PFSK-1 (cell line): ENCODE measurements at regions not wholly inside any gene's neighbourhood (a gene's known extent, or its start where the extent isn't known, plus 50 kb on each side); places are given as distances from the start of the nearest gene placed in this dataset.

Source experiments
- POLR2AphosphoS5 ChIP-seq: IDR thresholded peaks from 2 replicates; pipeline ENCODE4 v1.6.1; 2012; ENCODE audit warnings: low read depth, mild to moderate bottlenecking, control low read depth, low read length, moderate library complexity
- REST ChIP-seq, 2 experiments: IDR thresholded peaks; 2 replicates each; pipeline versions ENCODE4 v1.6.1 to v1.8.0; 2011 to 2012; ENCODE audit warnings: low read depth in 2 of 2, low read length in 2 of 2, control low read depth in 1 of 2, inconsistent platforms in 1 of 2, mild to moderate bottlenecking in 1 of 2, moderate library complexity in 1 of 2; ENCODE audit not compliant: insufficient read depth in 1 of 2
- SIN3A ChIP-seq: IDR thresholded peaks from 2 replicates; pipeline ENCODE4 v1.6.1; 2012; ENCODE audit warnings: mild to moderate bottlenecking, low read length, moderate library complexity, borderline replicate concordance; ENCODE audit not compliant: insufficient read depth
- TAF1 ChIP-seq: IDR thresholded peaks from 2 replicates; pipeline ENCODE4 v1.6.1; 2012; ENCODE audit warnings: low read length, control low read depth, borderline replicate concordance; ENCODE audit not compliant: insufficient read depth

- TF ChIP-seq POLR2AphosphoS5: no peak
- no peak for TF ChIP-seq SIN3A
- no peak for TF ChIP-seq TAF1
- TF ChIP-seq REST (IDR thresholded peaks at IDR 0.05; ENCODE audit: insufficient read depth in 1 of 2, low read depth in 2 of 2, low read length in 2 of 2): no peak
Measured at GRCh38 chr21:19010251-19010650, 606.7 kb upstream of the TMPRSS15 start.
